K562 (cell line): ENCODE measurements at regions not wholly inside any gene's neighbourhood (a gene's known extent, or its start where the extent isn't known, plus 50 kb on each side); places are given as distances from the start of the nearest gene placed in this dataset.

Experiments
- ATAC-seq: fragments of 200-7000 bp; cut with Tn5 transposase; 3 replicates; pipeline ENCODE4 v1.9.1; 2020; ENCODE audit warnings: moderate library complexity
- BruUV-seq: library from RNA; stranded (reverse); fragments of 400-500 nt; replicated peaks from 2 replicates; lab custom pipeline; 2021; lab: Mats Ljungman, UMichigan
- CTCF ChIA-PET: fragments of 300-600 bp; formaldehyde crosslinking; extraction: SDS; loops from one replicate; lab custom pipeline; 2021; ENCODE audit warnings: low intra/inter-chr PET ratio; lab: Yijun Ruan, JAX
- POLR2A ChIA-PET: fragments of 300-600, 350-650 bp; sonication (Branson Sonifier 250); formaldehyde crosslinking; extraction: SDS; loops from one replicate; lab custom pipeline; 2021; ENCODE audit warnings: antibody characterized with exemption, inconsistent platforms; lab: Yijun Ruan, JAX
- DNase-seq, 4 experiments: peaks; one replicate each; pipeline versions ENCODE4 v3.0.0 to v3.0.0-alpha.2; 2011 to 2018; ENCODE audit warnings: low spot score in 3 of 4, mixed read lengths in 3 of 4; ENCODE audit errors: extremely low read depth in 1 of 4
- FAIRE-seq: peaks from 2 replicates; lab custom pipeline; 2011; peaks lifted over from hg19 to GRCh38; lab: Jason Lieb, UNC
- H2AFZ ChIP-seq: 2 replicates; pipeline ENCODE4 v1.6.0; 2011; ENCODE audit warnings: low read depth, low read length, control low read depth, inconsistent platforms
- H3K27ac ChIP-seq: fragments of 200-600 bp; 3 replicates; pipeline ENCODE4 v1.8.0; 2011; ENCODE audit warnings: low read depth, mild to moderate bottlenecking, control low read depth, inconsistent platforms, low read length, moderate library complexity, mixed read lengths; ENCODE audit errors: extremely low read depth
- H3K27me3 ChIP-seq, 2 experiments: fragments of 300-600 bp in 1 of 2; 2 replicates in 1 of 2; 3 replicates in 1 of 2; pipeline versions ENCODE4 v1.6.0 to v1.8.0; 2011; ENCODE audit warnings: inconsistent platforms in 2 of 2, low read length in 2 of 2, mild to moderate bottlenecking in 1 of 2, mixed read lengths in 1 of 2, moderate library complexity in 1 of 2; ENCODE audit not compliant: control insufficient read depth in 2 of 2, insufficient read depth in 2 of 2
- H3K36me3 ChIP-seq: fragments of 300-600 bp; 3 replicates; pipeline ENCODE4 v1.8.0; 2011; ENCODE audit warnings: mild to moderate bottlenecking, low read length, inconsistent platforms; ENCODE audit not compliant: control insufficient read depth, insufficient read depth
- H3K4me1 ChIP-seq, 2 experiments: fragments of 200-600 bp in 1 of 2; replicated peaks in 1 of 2; 2 replicates in 1 of 2; 3 replicates in 1 of 2; pipeline versions ENCODE4 v1.5.1 to v1.8.0; 2011; ENCODE audit warnings: inconsistent platforms in 2 of 2, low read length in 2 of 2, mild to moderate bottlenecking in 1 of 2, mixed read lengths in 1 of 2, moderate library complexity in 1 of 2; ENCODE audit not compliant: control insufficient read depth in 2 of 2, insufficient read depth in 2 of 2
- H3K4me2 ChIP-seq: 2 replicates; pipeline ENCODE4 v1.6.1; 2011; ENCODE audit warnings: low read length, control low read depth, inconsistent platforms, mixed read lengths; ENCODE audit not compliant: insufficient read depth
- H3K4me3 ChIP-seq: fragments of 200-600 bp; sonication (generic), shearing (Covaris generic); 2 replicates; pipeline ENCODE4 v1.5.1; 2016; ENCODE audit warnings: control low read depth, inconsistent platforms
- H3K79me2 ChIP-seq: fragments of 200-600 bp; 3 replicates; pipeline ENCODE4 v1.8.0; 2011; ENCODE audit warnings: low read length, inconsistent platforms; ENCODE audit not compliant: control insufficient read depth, insufficient read depth
- H3K9ac ChIP-seq, 2 experiments: 2 replicates each; pipeline versions ENCODE4 v1.6.0 to v1.6.1; 2011; ENCODE audit warnings: low read depth in 2 of 2, low read length in 2 of 2, control low read depth in 1 of 2, inconsistent platforms in 1 of 2, mild to moderate bottlenecking in 1 of 2, mixed read lengths in 1 of 2; ENCODE audit not compliant: insufficient read depth in 1 of 2
- H3K9me1 ChIP-seq: one replicate; pipeline ENCODE4 v1.6.0; 2011; ENCODE audit warnings: inconsistent platforms, mild to moderate bottlenecking, low read length, moderate library complexity; ENCODE audit not compliant: control insufficient read depth, insufficient read depth
- H3K9me3 ChIP-seq: replicated peaks from 2 replicates; pipeline ENCODE4 v1.5.1; 2011; ENCODE audit warnings: low read depth, low read length, inconsistent platforms; ENCODE audit not compliant: control insufficient read depth, insufficient read depth
- H4K20me1 ChIP-seq: replicated peaks from 2 replicates; pipeline ENCODE4 v1.6.1; 2011; ENCODE audit warnings: low read length, inconsistent platforms, mixed read lengths; ENCODE audit not compliant: control insufficient read depth, insufficient read depth
- CBFB ChIP-seq: sonication (generic); formaldehyde crosslinking; IDR thresholded peaks from 2 replicates; pipeline ENCODE4 v1.4.0; 2020; ENCODE audit warnings: mild to moderate bottlenecking, missing genetic modification reagents
- EP400 ChIP-seq: fragments of 450-650 bp; IDR thresholded peaks from 2 replicates; pipeline ENCODE4 v1.6.1; 2017; ENCODE audit warnings: antibody characterized with exemption, mild to moderate bottlenecking, moderate library complexity
- RFX7 ChIP-seq: fragments of 250-450 bp; sonication (Bioruptor Pico); IDR thresholded peaks from 2 replicates; pipeline ENCODE4 v1.5.1; 2021; ENCODE audit warnings: mild to moderate bottlenecking
- SMARCE1 ChIP-seq: fragments of 450-650 bp; IDR thresholded peaks from 2 replicates; pipeline ENCODE4 v1.7.1; 2016; ENCODE audit warnings: mild to moderate bottlenecking
- SPI1 ChIP-seq: IDR thresholded peaks from 2 replicates; pipeline ENCODE4 v1.6.1; 2011; ENCODE audit warnings: low read depth, low read length, control low read depth, borderline replicate concordance
- TOE1 ChIP-seq, 2 experiments: fragments of 450-650 bp in 1 of 2; sonication (generic) in 1 of 2; formaldehyde crosslinking in 1 of 2; IDR thresholded peaks; 2 replicates each; pipeline versions ENCODE4 v1.7.1 to v1.8.0; 2016 to 2022; ENCODE audit warnings: borderline replicate concordance in 2 of 2, mild to moderate bottlenecking in 2 of 2, antibody characterized with exemption in 1 of 2, inconsistent platforms in 1 of 2, low read depth in 1 of 2, missing genetic modification reagents in 1 of 2, moderate library complexity in 1 of 2
- ZNF140 ChIP-seq: fragments of 250-450 bp; sonication (Bioruptor Pico); IDR thresholded peaks from 2 replicates; pipeline ENCODE4 v1.8.0; 2021; ENCODE audit warnings: moderate library complexity, mild to moderate bottlenecking, inconsistent platforms
- ZNF143 ChIP-seq: sonication (generic); formaldehyde crosslinking; IDR thresholded peaks from 2 replicates; pipeline ENCODE4 v1.9.0; 2022; ENCODE audit warnings: mild to moderate bottlenecking, missing genetic modification reagents
- ZNF696 ChIP-seq: fragments of 250-450 bp; sonication (Bioruptor Pico); conservative IDR thresholded peaks from 2 replicates; pipeline ENCODE4 v1.4.0; 2020; ENCODE audit warnings: mild to moderate bottlenecking, moderate library complexity
- ZNF717 ChIP-seq: fragments of 250-450 bp; sonication (Bioruptor Pico); IDR thresholded peaks from 2 replicates; pipeline ENCODE4 v1.5.0; 2021
- ZSCAN29 ChIP-seq: fragments of 450-650 bp; IDR thresholded peaks from 2 replicates; pipeline ENCODE4 v1.6.1; 2017
- WGBS: fragments of 100-300 bp; shearing (Covaris generic); methylation state at CpG from one replicate; pipeline ENCODE4 v1.1.6; 2016; ENCODE audit warnings: low coverage, mixed read lengths; ENCODE audit not compliant: insufficient coverage; ENCODE audit errors: missing lambda C conversion rate; 5-methylcytosine and 5-hydroxymethylcytosine counted together
- in situ Hi-C: fragments of 300-500 bp; cut with MboI; formaldehyde crosslinking; loops from 4 replicates; pipeline ENCODE4 v1.15.0; 2018; ENCODE audit warnings: inconsistent platforms, mixed read lengths
- intact Hi-C: fragments of 100-400 bp; cut with micrococcal nuclease; formaldehyde crosslinking; loops from 2 replicates; pipeline ENCODE4 v1.14.2; 2022
- TF ChIP-seq, protein P1 (sequence below), 2 experiments: fragments of 450-650 bp; IDR thresholded peaks; 2 replicates each; pipeline ENCODE4 v1.6.1; 2016
- TF ChIP-seq, protein P2 (sequence below): fragments of 150-350 bp; IDR thresholded peaks from 2 replicates; pipeline ENCODE4 v1.6.1; 2014; ENCODE audit warnings: low read depth, mild to moderate bottlenecking, low read length, borderline replicate concordance

DNA sequence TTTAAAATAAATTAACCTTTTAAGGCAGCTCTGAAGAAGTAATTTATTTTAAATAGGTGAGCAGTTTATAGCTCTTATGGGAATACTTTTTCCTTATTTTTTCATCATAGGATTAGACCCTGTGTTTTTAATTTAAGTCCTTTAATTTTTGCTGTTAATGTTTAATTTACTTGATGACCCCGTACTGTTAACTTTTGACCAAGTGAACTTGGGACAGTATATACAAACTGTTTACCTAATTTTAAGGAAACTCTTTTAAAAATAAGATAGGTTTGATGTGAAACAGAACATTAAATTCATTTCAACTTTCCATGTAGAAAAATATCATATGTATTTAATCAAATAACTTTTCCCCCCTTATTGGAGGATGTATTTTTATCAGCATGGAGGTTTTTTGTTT lies 74.4 kb downstream of the KCNRG start:
- in situ Hi-C loops (no loop called here), intact Hi-C loops (loop anchor here (5.0 to 10.0 kb wide), 3 partner anchors 225 to 713 kb away; no protein-coding TSS in a partner anchor)
- H3K9me3 ChIP-seq, result no peaks in the 10 kb centered on the region
- H3K79me2 ChIP-seq, result peaks cover 93% of the 10 kb centered on the region
- DNase-seq (no peak), ATAC-seq (no peak), FAIRE-seq (no peak)
- BruUV-seq, result no TSS peak
- TF ChIP-seq TOE1 (IDR thresholded peaks at IDR 0.05; ENCODE audit: borderline replicate concordance), result no peak
- no peak for TF ChIP-seq TOE1 (CRISPR knock-in tag; IDR thresholded peaks at IDR 0.05; ENCODE audit: borderline replicate concordance, low read depth)
- TF ChIP-seq ZNF696 (CRISPR knock-in tag), result no peak
- no peak for TF ChIP-seq ZNF143 (CRISPR knock-in tag)
- no peak for TF ChIP-seq ZSCAN29
- TF ChIP-seq ZNF717 (CRISPR knock-in tag), result no peak
- no peak for TF ChIP-seq SMARCE1
- TF ChIP-seq ZNF140 (CRISPR knock-in tag), result no peak
- TF ChIP-seq CBFB, result no peak
- no peak for TF ChIP-seq SPI1
- no peak for TF ChIP-seq EP400
- TF ChIP-seq, protein P1, sequence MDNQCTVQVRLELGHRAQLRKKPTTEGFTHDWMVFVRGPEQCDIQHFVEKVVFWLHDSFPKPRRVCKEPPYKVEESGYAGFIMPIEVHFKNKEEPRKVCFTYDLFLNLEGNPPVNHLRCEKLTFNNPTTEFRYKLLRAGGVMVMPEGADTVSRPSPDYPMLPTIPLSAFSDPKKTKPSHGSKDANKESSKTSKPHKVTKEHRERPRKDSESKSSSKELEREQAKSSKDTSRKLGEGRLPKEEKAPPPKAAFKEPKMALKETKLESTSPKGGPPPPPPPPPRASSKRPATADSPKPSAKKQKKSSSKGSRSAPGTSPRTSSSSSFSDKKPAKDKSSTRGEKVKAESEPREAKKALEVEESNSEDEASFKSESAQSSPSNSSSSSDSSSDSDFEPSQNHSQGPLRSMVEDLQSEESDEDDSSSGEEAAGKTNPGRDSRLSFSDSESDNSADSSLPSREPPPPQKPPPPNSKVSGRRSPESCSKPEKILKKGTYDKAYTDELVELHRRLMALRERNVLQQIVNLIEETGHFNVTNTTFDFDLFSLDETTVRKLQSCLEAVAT (IDR thresholded peaks at IDR 0.05), result no peak
- TF ChIP-seq, protein P2, sequence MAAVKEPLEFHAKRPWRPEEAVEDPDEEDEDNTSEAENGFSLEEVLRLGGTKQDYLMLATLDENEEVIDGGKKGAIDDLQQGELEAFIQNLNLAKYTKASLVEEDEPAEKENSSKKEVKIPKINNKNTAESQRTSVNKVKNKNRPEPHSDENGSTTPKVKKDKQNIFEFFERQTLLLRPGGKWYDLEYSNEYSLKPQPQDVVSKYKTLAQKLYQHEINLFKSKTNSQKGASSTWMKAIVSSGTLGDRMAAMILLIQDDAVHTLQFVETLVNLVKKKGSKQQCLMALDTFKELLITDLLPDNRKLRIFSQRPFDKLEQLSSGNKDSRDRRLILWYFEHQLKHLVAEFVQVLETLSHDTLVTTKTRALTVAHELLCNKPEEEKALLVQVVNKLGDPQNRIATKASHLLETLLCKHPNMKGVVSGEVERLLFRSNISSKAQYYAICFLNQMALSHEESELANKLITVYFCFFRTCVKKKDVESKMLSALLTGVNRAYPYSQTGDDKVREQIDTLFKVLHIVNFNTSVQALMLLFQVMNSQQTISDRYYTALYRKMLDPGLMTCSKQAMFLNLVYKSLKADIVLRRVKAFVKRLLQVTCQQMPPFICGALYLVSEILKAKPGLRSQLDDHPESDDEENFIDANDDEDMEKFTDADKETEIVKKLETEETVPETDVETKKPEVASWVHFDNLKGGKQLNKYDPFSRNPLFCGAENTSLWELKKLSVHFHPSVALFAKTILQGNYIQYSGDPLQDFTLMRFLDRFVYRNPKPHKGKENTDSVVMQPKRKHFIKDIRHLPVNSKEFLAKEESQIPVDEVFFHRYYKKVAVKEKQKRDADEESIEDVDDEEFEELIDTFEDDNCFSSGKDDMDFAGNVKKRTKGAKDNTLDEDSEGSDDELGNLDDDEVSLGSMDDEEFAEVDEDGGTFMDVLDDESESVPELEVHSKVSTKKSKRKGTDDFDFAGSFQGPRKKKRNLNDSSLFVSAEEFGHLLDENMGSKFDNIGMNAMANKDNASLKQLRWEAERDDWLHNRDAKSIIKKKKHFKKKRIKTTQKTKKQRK, result no peak
- TF ChIP-seq RFX7 (CRISPR knock-in tag), result no peak
- no peaks in the 10 kb centered on the region for H3K27me3 ChIP-seq
- ChIA-PET CTCF (no interaction called here), POLR2A (no interaction called here)
- H3K36me3 ChIP-seq, result peaks cover 34% of the 10 kb centered on the region; the same call in 2 of the 3 replicates
- peak overlapping the region; percentile 65; the same call in 2 of the 3 replicates for H3K27ac ChIP-seq
- H4K20me1 ChIP-seq, result no peaks in the 10 kb centered on the region
- WGBS, result 54% methylated on average over 1 of the region's 1 CpG
- H3K4me3 ChIP-seq, result no peak overlapping the region
- no peaks in the 10 kb centered on the region for H3K9me1 ChIP-seq
- peaks cover 5% of the 10 kb centered on the region in 2 experiments; a peak in 3 of 5 replicates for H3K4me1 ChIP-seq
- H3K4me2 ChIP-seq, result no peak overlapping the region
- H3K9ac ChIP-seq, result peak overlapping the region in 1 of 2 experiments; percentile 41; a peak in 2 of 4 replicates
- H2AFZ ChIP-seq, result no peak overlapping the region
